ENCODE measurements at regions not wholly inside any gene's neighbourhood (a gene's known extent, or its start where the extent isn't known, plus 50 kb on each side); places are given as distances from the start of the nearest gene placed in this dataset.

DNA sequence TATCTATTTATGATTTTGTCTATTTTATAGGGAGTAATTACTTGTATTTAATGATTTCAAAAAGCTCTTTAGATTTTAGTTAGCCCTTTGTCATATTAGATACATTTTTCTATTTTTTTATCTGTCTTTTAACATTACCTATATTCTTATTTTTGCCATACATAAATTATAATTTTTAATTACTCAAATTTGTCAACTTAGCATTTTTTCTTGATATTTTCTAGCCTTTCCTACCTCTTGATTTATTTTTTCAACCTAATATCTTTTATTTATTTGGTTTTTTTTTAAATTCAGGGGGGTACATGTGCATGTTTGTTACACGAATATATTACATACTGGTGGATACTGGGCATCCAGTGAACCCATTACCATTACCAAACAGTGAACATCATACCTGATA lies 114.3 kb upstream of the F13A1 start:
- TF ChIP-seq, protein P1, sequence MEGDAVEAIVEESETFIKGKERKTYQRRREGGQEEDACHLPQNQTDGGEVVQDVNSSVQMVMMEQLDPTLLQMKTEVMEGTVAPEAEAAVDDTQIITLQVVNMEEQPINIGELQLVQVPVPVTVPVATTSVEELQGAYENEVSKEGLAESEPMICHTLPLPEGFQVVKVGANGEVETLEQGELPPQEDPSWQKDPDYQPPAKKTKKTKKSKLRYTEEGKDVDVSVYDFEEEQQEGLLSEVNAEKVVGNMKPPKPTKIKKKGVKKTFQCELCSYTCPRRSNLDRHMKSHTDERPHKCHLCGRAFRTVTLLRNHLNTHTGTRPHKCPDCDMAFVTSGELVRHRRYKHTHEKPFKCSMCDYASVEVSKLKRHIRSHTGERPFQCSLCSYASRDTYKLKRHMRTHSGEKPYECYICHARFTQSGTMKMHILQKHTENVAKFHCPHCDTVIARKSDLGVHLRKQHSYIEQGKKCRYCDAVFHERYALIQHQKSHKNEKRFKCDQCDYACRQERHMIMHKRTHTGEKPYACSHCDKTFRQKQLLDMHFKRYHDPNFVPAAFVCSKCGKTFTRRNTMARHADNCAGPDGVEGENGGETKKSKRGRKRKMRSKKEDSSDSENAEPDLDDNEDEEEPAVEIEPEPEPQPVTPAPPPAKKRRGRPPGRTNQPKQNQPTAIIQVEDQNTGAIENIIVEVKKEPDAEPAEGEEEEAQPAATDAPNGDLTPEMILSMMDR (IDR thresholded peaks at IDR 0.05), result no peak
- TF ChIP-seq POLR2A (IDR thresholded peaks at IDR 0.05), result no peak
